Esophagus squamous epithelium (tissue), 5 donors: ENCODE measurements at regions not wholly inside any gene's neighbourhood (a gene's known extent, or its start where the extent isn't known, plus 50 kb on each side); places are given as distances from the start of the nearest gene placed in this dataset.

Experiments used
- DNase-seq: peaks from one replicate; lab custom pipeline; 2025; lab: John Stamatoyannopoulos, UW
- H3K27ac ChIP-seq, 4 donors: fragments of 200-600 bp; sonication (generic); one replicate each; pipeline ENCODE4 v1.5.1; 2016 to 2019; ENCODE audit warnings: mild to moderate bottlenecking in 1 of 4
- H3K27me3 ChIP-seq, 4 donors: fragments of 200-600 bp; sonication (generic); 1 replicate in 3 of 4; 2 replicates in 1 of 4; pipeline versions ENCODE4 v1.5.1 to v1.6.0; 2017 to 2021; ENCODE audit warnings: antibody characterized with exemption in 1 of 4
- H3K36me3 ChIP-seq, 3 donors: fragments of 200-600 bp; sonication (generic); one replicate each; pipeline ENCODE4 v1.5.1; 2016 to 2019
- H3K4me1 ChIP-seq, 3 donors: fragments of 200-600 bp; sonication (generic); one replicate each; pipeline ENCODE4 v1.5.1; 2017 to 2019
- H3K4me3 ChIP-seq, 4 donors: fragments of 200-600 bp; sonication (generic); 1 replicate in 3 of 4; 2 replicates in 1 of 4; pipeline ENCODE4 v1.5.1; 2016 to 2019; ENCODE audit warnings: mild to moderate bottlenecking in 2 of 4, moderate library complexity in 1 of 4
- H3K9me3 ChIP-seq, 3 donors: fragments of 200-600 bp; sonication (generic); one replicate each; pipeline ENCODE4 v1.5.1; 2016 to 2019
- POLR2A ChIP-seq, 4 donors: fragments of 450-650 bp; IDR thresholded peaks; one replicate each; pipeline ENCODE4 v1.6.1; 2017; ENCODE audit warnings: antibody characterized with exemption in 4 of 4, mild to moderate bottlenecking in 4 of 4, moderate library complexity in 3 of 4
- WGBS, 2 donors: methylation state at CpG; one replicate each; pipeline ENCODE4 v1.1.5; 2018; 5-methylcytosine and 5-hydroxymethylcytosine counted together
- intact Hi-C: fragments of 100-400 bp; cut with DNase I; formaldehyde crosslinking; loops from one replicate; pipeline ENCODE4 v1.15.0; 2022
- TF ChIP-seq, protein P1 (sequence below), 6 experiments: fragments of 450-650 bp in 4 of 6; fragments of 200-600 bp in 2 of 6; sonication (generic) in 2 of 6; IDR thresholded peaks; one replicate each; pipeline ENCODE4 v1.5.1; 2016 to 2019; ENCODE audit warnings: antibody characterized with exemption in 6 of 6, mild to moderate bottlenecking in 4 of 6, moderate library complexity in 4 of 6
- donor health status: DM: yes; HTN: yes; CAD: no.

- no peak for DNase-seq
- no peaks in the 10 kb centered on the region for H3K27me3 ChIP-seq
- TF ChIP-seq POLR2A (IDR thresholded peaks at IDR 0.05): no peak
- TF ChIP-seq, protein P1, sequence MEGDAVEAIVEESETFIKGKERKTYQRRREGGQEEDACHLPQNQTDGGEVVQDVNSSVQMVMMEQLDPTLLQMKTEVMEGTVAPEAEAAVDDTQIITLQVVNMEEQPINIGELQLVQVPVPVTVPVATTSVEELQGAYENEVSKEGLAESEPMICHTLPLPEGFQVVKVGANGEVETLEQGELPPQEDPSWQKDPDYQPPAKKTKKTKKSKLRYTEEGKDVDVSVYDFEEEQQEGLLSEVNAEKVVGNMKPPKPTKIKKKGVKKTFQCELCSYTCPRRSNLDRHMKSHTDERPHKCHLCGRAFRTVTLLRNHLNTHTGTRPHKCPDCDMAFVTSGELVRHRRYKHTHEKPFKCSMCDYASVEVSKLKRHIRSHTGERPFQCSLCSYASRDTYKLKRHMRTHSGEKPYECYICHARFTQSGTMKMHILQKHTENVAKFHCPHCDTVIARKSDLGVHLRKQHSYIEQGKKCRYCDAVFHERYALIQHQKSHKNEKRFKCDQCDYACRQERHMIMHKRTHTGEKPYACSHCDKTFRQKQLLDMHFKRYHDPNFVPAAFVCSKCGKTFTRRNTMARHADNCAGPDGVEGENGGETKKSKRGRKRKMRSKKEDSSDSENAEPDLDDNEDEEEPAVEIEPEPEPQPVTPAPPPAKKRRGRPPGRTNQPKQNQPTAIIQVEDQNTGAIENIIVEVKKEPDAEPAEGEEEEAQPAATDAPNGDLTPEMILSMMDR (IDR thresholded peaks at IDR 0.05): no peak
- no peaks in the 10 kb centered on the region for H3K4me1 ChIP-seq
- intact Hi-C loops: no loop called here
- no peaks in the 10 kb centered on the region for H3K9me3 ChIP-seq
- 57 to 58% methylated on average over 5 of the region's 5 CpGs for WGBS, 2 donors
- H3K27ac ChIP-seq: peak overlapping the region in 1 of 4 donors; percentile 2
- H3K36me3 ChIP-seq: no peaks in the 10 kb centered on the region
- H3K4me3 ChIP-seq: no peak overlapping the region
These were observed 369.9 kb upstream of the DAB2 start for GRCh38 chr5:39794513-39795210.

DNA sequence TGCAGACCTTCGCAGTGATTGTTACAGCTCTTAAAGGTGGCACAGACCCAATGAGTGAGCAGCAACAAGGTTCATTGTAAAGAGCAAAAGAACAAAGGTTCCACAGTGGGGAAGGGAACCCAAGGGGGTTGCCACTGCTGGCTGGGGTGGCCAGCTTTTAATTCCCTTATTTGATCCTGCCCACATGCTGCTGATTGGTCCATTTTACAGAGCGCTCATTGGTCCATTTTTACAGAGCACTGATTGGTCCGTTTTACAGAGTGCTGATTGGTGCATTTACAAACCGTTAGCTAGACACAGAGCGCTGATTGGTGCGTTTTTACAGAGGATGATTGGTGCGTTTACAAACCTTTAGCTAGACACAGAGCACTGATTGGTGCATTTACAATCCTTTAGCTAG lies 360.6 kb upstream of the DAB2 start:
- no peaks in the 10 kb centered on the region for H3K4me1 ChIP-seq
- no peak overlapping the region for H3K4me3 ChIP-seq
- H3K36me3 ChIP-seq: no peaks in the 10 kb centered on the region
- 85 to 91% methylated on average over 7 of the region's 7 CpGs for WGBS, 2 donors
- intact Hi-C loops: no loop called here
- no peak overlapping the region for H3K27ac ChIP-seq
- TF ChIP-seq POLR2A (IDR thresholded peaks at IDR 0.05): no peak
- TF ChIP-seq, protein P1 (IDR thresholded peaks at IDR 0.05): no peak
- H3K9me3 ChIP-seq: no peaks in the 10 kb centered on the region
- H3K27me3 ChIP-seq: no peaks in the 10 kb centered on the region
- DNase-seq: no peak

DNA sequence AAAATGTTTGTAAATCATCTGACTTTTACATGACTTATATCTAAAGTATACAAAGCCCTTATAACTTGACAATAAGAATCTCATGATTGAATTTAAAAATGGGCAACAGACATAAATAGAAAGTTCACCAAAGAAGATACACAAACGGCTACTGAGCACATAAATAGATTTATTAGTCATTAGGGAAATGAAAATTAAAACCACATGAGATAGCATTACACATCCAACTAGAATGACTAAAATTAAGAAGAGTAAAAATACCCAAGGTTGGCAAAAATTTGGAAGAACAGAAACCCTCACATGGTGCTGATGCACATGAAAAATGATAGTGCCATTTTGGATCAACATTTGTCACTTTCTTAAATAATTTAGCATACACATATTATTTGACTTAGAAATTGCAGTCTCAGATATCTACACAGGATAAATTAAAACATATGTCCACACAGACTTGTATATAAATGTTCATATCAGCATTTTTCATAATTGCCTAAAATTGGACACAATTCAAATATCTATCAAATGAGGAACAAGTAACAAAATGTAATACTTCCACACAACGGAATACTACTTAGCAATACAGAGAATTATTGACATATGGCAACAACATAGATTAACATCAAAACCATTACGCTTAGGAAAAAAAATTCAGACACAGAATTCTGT lies 359.1 kb upstream of the DAB2 start:
- 49 to 57% methylated on average over 3 of the region's 3 CpGs for WGBS, 2 donors
- Histone ChIP-seq H3K36me3 (no peaks in the 10 kb centered on the region), H3K4me1 (no peaks in the 10 kb centered on the region), H3K4me3 (no peak overlapping the region), H3K27me3 (no peaks in the 10 kb centered on the region), H3K27ac (no peak overlapping the region), H3K9me3 (no peaks in the 10 kb centered on the region)
- DNase-seq: no peak
- TF ChIP-seq, protein P1 (IDR thresholded peaks at IDR 0.05): no peak
- TF ChIP-seq POLR2A (IDR thresholded peaks at IDR 0.05): no peak
- intact Hi-C loops: no loop called here

DNA sequence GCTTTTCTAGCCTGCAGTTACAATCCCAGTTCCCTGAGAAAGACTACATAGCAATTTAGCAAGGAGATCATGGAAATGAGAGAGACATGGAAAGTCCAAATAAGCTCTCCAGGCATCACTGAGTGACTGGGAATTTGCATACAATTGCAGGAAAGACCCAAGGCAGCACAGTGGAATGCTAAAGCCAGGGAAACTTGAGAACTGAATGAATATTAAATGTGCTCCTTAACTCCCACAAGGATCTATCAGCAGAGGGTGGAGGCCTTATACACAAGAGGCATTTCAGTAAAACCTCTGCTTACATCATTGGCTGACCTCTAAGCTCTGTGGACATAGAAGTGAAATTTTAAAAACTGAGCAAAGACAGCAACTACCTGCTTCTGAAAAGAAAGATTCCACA lies 355.6 kb upstream of the DAB2 start:
- TF ChIP-seq POLR2A (IDR thresholded peaks at IDR 0.05): no peak
- TF ChIP-seq, protein P1 (IDR thresholded peaks at IDR 0.05): no peak
- intact Hi-C loops: no loop called here
- H3K36me3 ChIP-seq: no peaks in the 10 kb centered on the region
- no peaks in the 10 kb centered on the region for H3K27me3 ChIP-seq
- H3K27ac ChIP-seq: no peak overlapping the region
- H3K9me3 ChIP-seq: no peaks in the 10 kb centered on the region
- no peaks in the 10 kb centered on the region for H3K4me1 ChIP-seq
- no peak overlapping the region for H3K4me3 ChIP-seq
- no peak for DNase-seq

DNA sequence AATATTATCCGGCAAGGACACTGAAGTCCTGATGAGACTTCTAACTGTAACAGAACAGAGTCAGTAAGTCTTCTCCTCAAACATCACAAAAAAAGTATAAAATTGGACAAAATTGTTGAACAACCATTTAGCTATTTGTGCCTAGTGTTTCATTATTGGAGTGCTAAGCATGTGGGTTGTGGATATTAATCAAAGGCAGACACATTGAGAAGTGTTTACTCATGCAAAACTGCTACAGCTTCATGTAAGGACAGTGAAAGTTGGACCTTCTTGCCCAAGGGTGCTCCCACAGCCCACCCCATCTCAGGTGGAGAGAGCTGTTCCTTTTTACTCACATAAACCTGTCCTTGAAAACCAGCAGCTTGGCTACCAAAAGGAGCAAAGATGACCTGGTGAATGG lies 355.1 kb upstream of the DAB2 start:
- intact Hi-C loops: no loop called here
- H3K36me3 ChIP-seq: no peaks in the 10 kb centered on the region
- H3K27ac ChIP-seq: no peak overlapping the region
- TF ChIP-seq POLR2A (IDR thresholded peaks at IDR 0.05): no peak
- TF ChIP-seq, protein P1 (IDR thresholded peaks at IDR 0.05): no peak
- 91 to 100% methylated on average over 1 of the region's 1 CpG for WGBS, 2 donors
- H3K9me3 ChIP-seq: no peaks in the 10 kb centered on the region
- DNase-seq: no peak
- H3K27me3 ChIP-seq: no peaks in the 10 kb centered on the region
- H3K4me1 ChIP-seq: no peaks in the 10 kb centered on the region
- H3K4me3 ChIP-seq: no peak overlapping the region
